HEK293 (cell line): ENCODE measurements at regions not wholly inside any gene's neighbourhood (a gene's known extent, or its start where the extent isn't known, plus 50 kb on each side); places are given as distances from the start of the nearest gene placed in this dataset.

Experiments
- CTCF ChIA-PET: fragments of 350-600 bp; formaldehyde crosslinking; extraction: SDS; loops from one replicate; lab custom pipeline; 2021; ENCODE audit warnings: antibody characterized with exemption; lab: Yijun Ruan, JAX
- POLR2A ChIA-PET: fragments of 300-600 bp; formaldehyde crosslinking; extraction: SDS; loops from one replicate; lab custom pipeline; 2020; ENCODE audit warnings: antibody characterized with exemption, inconsistent platforms; lab: Yijun Ruan, JAX
- H3K27ac ChIP-seq: fragments of 200-500 bp; sonication (Bioruptor generic); 2 replicates; pipeline ENCODE4 v1.5.1; 2014; ENCODE audit warnings: low read depth, low read length, control low read depth, inconsistent platforms; ENCODE audit errors: extremely low read depth
- H3K36me3 ChIP-seq, 2 experiments: fragments of 200-500 bp in 1 of 2; sonication (Bioruptor generic) in 1 of 2; 1 replicate in 1 of 2; 2 replicates in 1 of 2; pipeline ENCODE4 v1.5.1; 2014 to 2017; ENCODE audit warnings: inconsistent platforms in 2 of 2, low read length in 2 of 2; ENCODE audit not compliant: control insufficient read depth in 2 of 2, insufficient read depth in 1 of 2
- H3K4me1 ChIP-seq: fragments of 200-500 bp; sonication (Bioruptor generic); 2 replicates; pipeline ENCODE4 v1.5.1; 2014; ENCODE audit warnings: mild to moderate bottlenecking, low read length, inconsistent platforms; ENCODE audit not compliant: control insufficient read depth, insufficient read depth
- H3K4me3 ChIP-seq: 2 replicates; pipeline ENCODE4 v1.5.1; 2011; ENCODE audit warnings: low read depth, mild to moderate bottlenecking, control low read depth, low read length, moderate library complexity
- H3K9me3 ChIP-seq: fragments of 200-500 bp; sonication (Bioruptor generic); 2 replicates; pipeline ENCODE4 v1.5.1; 2014; ENCODE audit warnings: low read depth, low read length, inconsistent platforms; ENCODE audit not compliant: control insufficient read depth, insufficient read depth
- HOXC10 ChIP-seq: sonication (generic); formaldehyde crosslinking; IDR thresholded peaks from 2 replicates; pipeline ENCODE4 v1.8.1; 2023; ENCODE audit warnings: mild to moderate bottlenecking, missing genetic modification reagents
- MZF1 ChIP-seq: fragments of 450-650 bp; formaldehyde crosslinking; IDR thresholded peaks from 2 replicates; pipeline ENCODE4 v1.5.1; 2017; ENCODE audit warnings: missing biosample characterization, missing genetic modification characterization, borderline replicate concordance
- SP3 ChIP-seq: fragments of 450-650 bp; formaldehyde crosslinking; IDR thresholded peaks from 2 replicates; pipeline ENCODE4 v1.5.1; 2016; ENCODE audit warnings: missing biosample characterization, missing genetic modification characterization
- SP7 ChIP-seq: fragments of 450-650 bp; formaldehyde crosslinking; IDR thresholded peaks from 2 replicates; pipeline ENCODE4 v1.5.1; 2016; ENCODE audit warnings: missing biosample characterization, missing genetic modification characterization
- YY2 ChIP-seq: fragments of 450-650 bp; formaldehyde crosslinking; IDR thresholded peaks from 2 replicates; pipeline ENCODE4 v1.5.1; 2016; ENCODE audit warnings: missing biosample characterization, missing genetic modification characterization
- ZNF174 ChIP-seq: fragments of 450-650 bp; formaldehyde crosslinking; IDR thresholded peaks from 2 replicates; pipeline ENCODE4 v1.5.0; 2017; ENCODE audit warnings: missing biosample characterization, mild to moderate bottlenecking, missing genetic modification characterization
- ZNF354C ChIP-seq: fragments of 450-650 bp; formaldehyde crosslinking; IDR thresholded peaks from 2 replicates; pipeline ENCODE4 v1.5.1; 2016; ENCODE audit warnings: missing biosample characterization, missing genetic modification characterization, low read depth, borderline replicate concordance
- ZNF514 ChIP-seq: fragments of 450-650 bp; formaldehyde crosslinking; IDR thresholded peaks from 2 replicates; pipeline ENCODE4 v1.5.1; 2016; ENCODE audit warnings: missing biosample characterization, missing genetic modification characterization
- ZNF555 ChIP-seq: fragments of 450-650 bp; formaldehyde crosslinking; conservative IDR thresholded peaks from 2 replicates; pipeline ENCODE4 v1.5.1; 2017; ENCODE audit warnings: missing biosample characterization, mild to moderate bottlenecking, missing genetic modification characterization, inconsistent platforms
- ZNF585B ChIP-seq: fragments of 450-650 bp; formaldehyde crosslinking; IDR thresholded peaks from 2 replicates; pipeline ENCODE4 v1.5.1; 2016; ENCODE audit warnings: missing biosample characterization, missing genetic modification characterization
- ZNF658 ChIP-seq: fragments of 450-650 bp; formaldehyde crosslinking; IDR thresholded peaks from 2 replicates; pipeline ENCODE4; 2016; ENCODE audit warnings: missing biosample characterization, missing genetic modification characterization
- ZNF707 ChIP-seq: fragments of 450-650 bp; formaldehyde crosslinking; IDR thresholded peaks from 2 replicates; pipeline ENCODE4 v1.5.1; 2016; ENCODE audit warnings: missing biosample characterization, missing genetic modification characterization
- ZNF791 ChIP-seq: fragments of 450-650 bp; formaldehyde crosslinking; IDR thresholded peaks from 2 replicates; pipeline ENCODE4 v1.5.1; 2016; ENCODE audit warnings: missing biosample characterization, missing genetic modification characterization
- TF ChIP-seq, protein P1 (sequence below): fragments of 450-650 bp; formaldehyde crosslinking; IDR thresholded peaks from 2 replicates; pipeline ENCODE4 v1.5.1; 2016; ENCODE audit warnings: missing biosample characterization, missing genetic modification characterization
- TF ChIP-seq, protein P2 (sequence below): fragments of 450-650 bp; formaldehyde crosslinking; IDR thresholded peaks from 2 replicates; pipeline ENCODE4 v1.5.1; 2016; ENCODE audit warnings: missing biosample characterization, missing genetic modification characterization, low read depth
- TF ChIP-seq, protein P3 (sequence below): fragments of 450-650 bp; formaldehyde crosslinking; IDR thresholded peaks from 2 replicates; pipeline ENCODE4 v1.5.1; 2016; ENCODE audit warnings: missing biosample characterization, missing genetic modification characterization
- TF ChIP-seq, protein P4 (sequence below): fragments of 450-650 bp; formaldehyde crosslinking; IDR thresholded peaks from 2 replicates; pipeline ENCODE4 v1.5.1; 2017; ENCODE audit warnings: missing biosample characterization, missing genetic modification characterization
- TF ChIP-seq, protein P5 (sequence below): sonication (generic); formaldehyde crosslinking; IDR thresholded peaks from 2 replicates; pipeline ENCODE4 v1.8.1; 2022; ENCODE audit warnings: mild to moderate bottlenecking, moderate library complexity, missing genetic modification reagents
- TF ChIP-seq, protein P6 (sequence below): fragments of 450-650 bp; formaldehyde crosslinking; IDR thresholded peaks from 2 replicates; pipeline ENCODE4 v1.5.1; 2017; ENCODE audit warnings: missing biosample characterization, mild to moderate bottlenecking, missing genetic modification characterization, moderate library complexity

DNA sequence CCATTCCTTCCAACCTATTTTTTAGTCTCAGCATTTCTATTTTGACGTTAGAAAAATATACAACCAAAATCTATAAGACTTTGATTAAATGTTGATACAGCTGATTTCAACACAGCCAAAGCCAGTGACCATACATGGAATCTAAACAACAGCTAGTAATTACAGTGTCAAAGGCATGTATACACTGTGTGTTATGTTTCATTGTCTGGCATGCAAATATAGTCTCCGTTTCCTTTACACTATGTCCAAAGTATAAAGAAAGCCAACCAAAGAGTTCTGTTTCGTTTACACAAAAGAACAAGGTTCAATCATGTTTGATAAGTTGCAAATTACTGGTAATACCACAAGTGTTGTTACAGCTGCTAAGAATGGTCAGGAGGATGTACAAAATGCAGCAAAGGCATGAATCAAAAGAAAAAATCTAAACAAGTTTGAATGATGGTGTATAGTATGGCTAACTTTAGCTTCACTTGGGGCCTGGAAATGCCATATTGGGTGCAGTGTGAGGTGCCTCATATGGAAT, 268.3 kb upstream of the FERD3L start (continued):
- TF ChIP-seq, protein P1, sequence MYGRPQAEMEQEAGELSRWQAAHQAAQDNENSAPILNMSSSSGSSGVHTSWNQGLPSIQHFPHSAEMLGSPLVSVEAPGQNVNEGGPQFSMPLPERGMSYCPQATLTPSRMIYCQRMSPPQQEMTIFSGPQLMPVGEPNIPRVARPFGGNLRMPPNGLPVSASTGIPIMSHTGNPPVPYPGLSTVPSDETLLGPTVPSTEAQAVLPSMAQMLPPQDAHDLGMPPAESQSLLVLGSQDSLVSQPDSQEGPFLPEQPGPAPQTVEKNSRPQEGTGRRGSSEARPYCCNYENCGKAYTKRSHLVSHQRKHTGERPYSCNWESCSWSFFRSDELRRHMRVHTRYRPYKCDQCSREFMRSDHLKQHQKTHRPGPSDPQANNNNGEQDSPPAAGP (tag by site-specific recombination): no peak
- TF ChIP-seq ZNF555 (tag by site-specific recombination) (no peak), SP3 (tag by site-specific recombination) (no peak), ZNF585B (no peak)

DNA sequence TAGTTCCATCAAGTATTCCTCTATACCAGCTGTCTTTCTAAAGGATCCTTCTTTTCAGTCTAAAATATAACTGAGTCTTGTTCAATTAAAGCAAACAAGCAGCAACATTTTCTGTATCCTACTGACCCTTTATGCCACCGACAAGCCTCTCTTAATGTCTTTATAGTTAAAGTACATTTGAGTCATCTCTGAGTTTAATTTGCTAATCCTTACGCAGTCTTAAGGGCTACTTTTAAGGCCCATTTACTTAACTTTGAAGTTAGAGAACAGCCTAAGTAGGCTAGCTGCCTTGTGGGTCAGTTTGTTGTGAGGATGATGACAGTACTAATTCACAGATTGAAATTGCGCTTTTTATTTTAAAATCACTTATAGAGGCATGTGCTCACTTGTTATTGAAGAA, 265.5 kb upstream of the FERD3L start:
- POLR2A ChIA-PET: no interaction called here
- TF ChIP-seq ZNF707 (tag by site-specific recombination) (no peak), ZNF791 (tag by site-specific recombination) (no peak), YY2 (tag by site-specific recombination) (no peak)
- TF ChIP-seq, protein P2, sequence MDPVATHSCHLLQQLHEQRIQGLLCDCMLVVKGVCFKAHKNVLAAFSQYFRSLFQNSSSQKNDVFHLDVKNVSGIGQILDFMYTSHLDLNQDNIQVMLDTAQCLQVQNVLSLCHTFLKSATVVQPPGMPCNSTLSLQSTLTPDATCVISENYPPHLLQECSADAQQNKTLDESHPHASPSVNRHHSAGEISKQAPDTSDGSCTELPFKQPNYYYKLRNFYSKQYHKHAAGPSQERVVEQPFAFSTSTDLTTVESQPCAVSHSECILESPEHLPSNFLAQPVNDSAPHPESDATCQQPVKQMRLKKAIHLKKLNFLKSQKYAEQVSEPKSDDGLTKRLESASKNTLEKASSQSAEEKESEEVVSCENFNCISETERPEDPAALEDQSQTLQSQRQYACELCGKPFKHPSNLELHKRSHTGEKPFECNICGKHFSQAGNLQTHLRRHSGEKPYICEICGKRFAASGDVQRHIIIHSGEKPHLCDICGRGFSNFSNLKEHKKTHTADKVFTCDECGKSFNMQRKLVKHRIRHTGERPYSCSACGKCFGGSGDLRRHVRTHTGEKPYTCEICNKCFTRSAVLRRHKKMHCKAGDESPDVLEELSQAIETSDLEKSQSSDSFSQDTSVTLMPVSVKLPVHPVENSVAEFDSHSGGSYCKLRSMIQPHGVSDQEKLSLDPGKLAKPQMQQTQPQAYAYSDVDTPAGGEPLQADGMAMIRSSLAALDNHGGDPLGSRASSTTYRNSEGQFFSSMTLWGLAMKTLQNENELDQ (tag by site-specific recombination): no peak
- TF ChIP-seq, protein P3, sequence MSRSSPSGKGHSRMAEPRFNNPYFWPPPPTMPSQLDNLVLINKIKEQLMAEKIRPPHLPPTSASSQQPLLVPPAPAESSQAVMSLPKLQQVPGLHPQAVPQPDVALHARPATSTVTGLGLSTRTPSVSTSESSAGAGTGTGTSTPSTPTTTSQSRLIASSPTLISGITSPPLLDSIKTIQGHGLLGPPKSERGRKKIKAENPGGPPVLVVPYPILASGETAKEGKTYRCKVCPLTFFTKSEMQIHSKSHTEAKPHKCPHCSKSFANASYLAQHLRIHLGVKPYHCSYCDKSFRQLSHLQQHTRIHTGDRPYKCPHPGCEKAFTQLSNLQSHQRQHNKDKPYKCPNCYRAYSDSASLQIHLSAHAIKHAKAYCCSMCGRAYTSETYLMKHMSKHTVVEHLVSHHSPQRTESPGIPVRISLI (tag by site-specific recombination): no peak
- TF ChIP-seq, protein P4, sequence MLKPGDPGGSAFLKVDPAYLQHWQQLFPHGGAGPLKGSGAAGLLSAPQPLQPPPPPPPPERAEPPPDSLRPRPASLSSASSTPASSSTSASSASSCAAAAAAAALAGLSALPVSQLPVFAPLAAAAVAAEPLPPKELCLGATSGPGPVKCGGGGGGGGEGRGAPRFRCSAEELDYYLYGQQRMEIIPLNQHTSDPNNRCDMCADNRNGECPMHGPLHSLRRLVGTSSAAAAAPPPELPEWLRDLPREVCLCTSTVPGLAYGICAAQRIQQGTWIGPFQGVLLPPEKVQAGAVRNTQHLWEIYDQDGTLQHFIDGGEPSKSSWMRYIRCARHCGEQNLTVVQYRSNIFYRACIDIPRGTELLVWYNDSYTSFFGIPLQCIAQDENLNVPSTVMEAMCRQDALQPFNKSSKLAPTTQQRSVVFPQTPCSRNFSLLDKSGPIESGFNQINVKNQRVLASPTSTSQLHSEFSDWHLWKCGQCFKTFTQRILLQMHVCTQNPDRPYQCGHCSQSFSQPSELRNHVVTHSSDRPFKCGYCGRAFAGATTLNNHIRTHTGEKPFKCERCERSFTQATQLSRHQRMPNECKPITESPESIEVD: no peak
- TF ChIP-seq, all 188 proteins: peak for 0
- H3K4me1 ChIP-seq: no peaks in the 10 kb centered on the region
- no peaks in the 10 kb centered on the region for H3K36me3 ChIP-seq
- no peaks in the 10 kb centered on the region for H3K9me3 ChIP-seq
- H3K4me3 ChIP-seq: no peak overlapping the region
- H3K27ac ChIP-seq: no peak overlapping the region
- CTCF ChIA-PET: no interaction called here

DNA sequence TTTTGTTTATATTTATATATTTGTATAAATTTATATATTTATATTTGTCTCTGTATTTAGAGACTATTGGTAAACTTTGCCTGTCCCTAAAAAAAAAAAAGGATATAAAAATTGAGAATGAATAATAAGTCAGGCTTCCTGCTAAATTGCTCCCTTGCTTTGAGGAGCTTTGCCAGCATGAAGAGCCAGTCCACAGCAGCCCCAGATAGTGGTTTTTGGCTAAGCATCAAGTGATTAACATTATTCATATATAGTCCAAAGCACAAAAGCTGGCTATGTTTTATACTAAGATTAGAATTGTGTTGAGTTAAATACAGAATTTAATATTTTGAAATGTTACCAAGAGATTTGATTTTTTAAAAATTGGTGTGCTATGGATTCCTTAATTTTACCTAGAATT, 264.9 kb upstream of the FERD3L start:
- Histone ChIP-seq H3K4me3 (no peak overlapping the region), H3K36me3 (no peaks in the 10 kb centered on the region)
- TF ChIP-seq ZNF658 (tag by site-specific recombination) (no peak), MZF1 (tag by site-specific recombination) (no peak), SP7 (tag by site-specific recombination) (no peak), ZNF174 (no peak), HOXC10 (CRISPR knock-in tag) (no peak), ZNF354C (no peak), ZNF514 (tag by site-specific recombination) (no peak)
- TF ChIP-seq, protein P5, sequence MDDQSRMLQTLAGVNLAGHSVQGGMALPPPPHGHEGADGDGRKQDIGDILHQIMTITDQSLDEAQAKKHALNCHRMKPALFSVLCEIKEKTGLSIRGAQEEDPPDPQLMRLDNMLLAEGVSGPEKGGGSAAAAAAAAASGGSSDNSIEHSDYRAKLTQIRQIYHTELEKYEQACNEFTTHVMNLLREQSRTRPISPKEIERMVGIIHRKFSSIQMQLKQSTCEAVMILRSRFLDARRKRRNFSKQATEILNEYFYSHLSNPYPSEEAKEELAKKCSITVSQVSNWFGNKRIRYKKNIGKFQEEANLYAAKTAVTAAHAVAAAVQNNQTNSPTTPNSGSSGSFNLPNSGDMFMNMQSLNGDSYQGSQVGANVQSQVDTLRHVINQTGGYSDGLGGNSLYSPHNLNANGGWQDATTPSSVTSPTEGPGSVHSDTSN (CRISPR knock-in tag): no peak
- TF ChIP-seq, protein P6, sequence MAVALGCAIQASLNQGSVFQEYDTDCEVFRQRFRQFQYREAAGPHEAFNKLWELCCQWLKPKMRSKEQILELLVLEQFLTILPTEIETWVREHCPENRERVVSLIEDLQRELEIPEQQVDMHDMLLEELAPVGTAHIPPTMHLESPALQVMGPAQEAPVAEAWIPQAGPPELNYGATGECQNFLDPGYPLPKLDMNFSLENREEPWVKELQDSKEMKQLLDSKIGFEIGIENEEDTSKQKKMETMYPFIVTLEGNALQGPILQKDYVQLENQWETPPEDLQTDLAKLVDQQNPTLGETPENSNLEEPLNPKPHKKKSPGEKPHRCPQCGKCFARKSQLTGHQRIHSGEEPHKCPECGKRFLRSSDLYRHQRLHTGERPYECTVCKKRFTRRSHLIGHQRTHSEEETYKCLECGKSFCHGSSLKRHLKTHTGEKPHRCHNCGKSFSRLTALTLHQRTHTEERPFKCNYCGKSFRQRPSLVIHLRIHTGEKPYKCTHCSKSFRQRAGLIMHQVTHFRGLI (tag by site-specific recombination): no peak
- TF ChIP-seq, all 188 proteins: peak for 0
- H3K9me3 ChIP-seq: no peaks in the 10 kb centered on the region
- H3K27ac ChIP-seq: no peak overlapping the region
- ChIA-PET POLR2A (no interaction called here), CTCF (interaction anchor here (0.5 kb wide), 1 partner anchor 31 kb away, joined by 4 read pairs; no protein-coding TSS in a partner anchor)
- no peaks in the 10 kb centered on the region for H3K4me1 ChIP-seq
